Esophagus mucosa (tissue), 1 donor: ENCODE measurements at regions not wholly inside any gene's neighbourhood (a gene's known extent, or its start where the extent isn't known, plus 50 kb on each side); places are given as distances from the start of the nearest gene placed in this dataset.

Experiments used
- ATAC-seq: fragments of 200-7000 bp; cut with Tn5 transposase; one replicate; pipeline ENCODE4 v1.9.1; 2020
- donor health status: DM: yes; HTN: yes; CAD: no.

DNA sequence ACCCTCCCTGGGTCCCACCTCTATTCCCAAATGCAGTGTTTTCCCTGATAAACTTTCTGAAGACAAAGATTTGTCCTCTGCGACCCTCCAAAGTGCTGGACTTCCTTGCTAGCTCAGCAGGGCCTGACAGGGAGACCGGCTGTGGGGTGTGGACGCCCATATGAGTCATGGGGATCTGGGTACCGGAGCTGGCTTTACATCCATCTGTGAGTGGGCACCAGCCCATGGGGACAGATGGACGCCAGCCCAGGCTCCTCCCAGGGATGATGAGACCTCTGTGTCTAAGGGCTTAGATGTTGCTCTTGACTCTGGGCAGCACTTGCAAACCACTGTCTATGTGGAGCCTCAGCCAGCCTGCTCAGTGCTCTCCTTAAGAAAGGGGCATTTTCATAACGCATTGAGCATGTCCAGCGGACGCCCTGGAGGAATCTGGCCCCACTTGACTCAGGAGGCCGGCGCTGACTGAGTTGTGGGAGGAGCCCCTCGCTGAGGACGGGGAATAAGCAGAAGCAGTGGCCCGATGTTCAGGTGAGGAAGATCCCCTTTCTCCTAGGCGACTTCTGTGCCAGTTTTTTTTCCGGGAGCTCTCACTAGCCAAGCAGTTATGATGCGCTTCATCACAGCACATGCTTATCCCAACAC, 229.4 kb upstream of the MYT1L start:
- ATAC-seq = no peak

DNA sequence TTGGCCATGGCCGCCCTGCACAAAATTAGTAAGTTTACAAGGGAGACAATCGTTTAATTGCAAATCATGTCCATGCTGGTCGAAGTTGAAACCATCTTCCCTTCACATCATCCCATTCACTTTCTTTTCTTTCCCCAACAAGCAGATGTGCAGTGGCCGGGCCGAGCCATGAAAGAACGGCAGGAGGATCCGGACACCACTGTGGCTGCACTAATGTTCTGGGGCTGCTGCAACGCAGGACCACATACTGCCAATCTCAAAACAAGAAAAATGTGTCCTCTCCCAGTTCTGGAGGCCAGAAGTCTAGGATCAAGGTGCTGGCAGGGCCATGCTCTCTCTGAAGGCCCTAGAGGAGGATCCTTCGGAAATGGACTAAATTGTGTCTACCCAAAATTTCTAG, 227.4 kb upstream of the MYT1L start:
- no peak for ATAC-seq

DNA sequence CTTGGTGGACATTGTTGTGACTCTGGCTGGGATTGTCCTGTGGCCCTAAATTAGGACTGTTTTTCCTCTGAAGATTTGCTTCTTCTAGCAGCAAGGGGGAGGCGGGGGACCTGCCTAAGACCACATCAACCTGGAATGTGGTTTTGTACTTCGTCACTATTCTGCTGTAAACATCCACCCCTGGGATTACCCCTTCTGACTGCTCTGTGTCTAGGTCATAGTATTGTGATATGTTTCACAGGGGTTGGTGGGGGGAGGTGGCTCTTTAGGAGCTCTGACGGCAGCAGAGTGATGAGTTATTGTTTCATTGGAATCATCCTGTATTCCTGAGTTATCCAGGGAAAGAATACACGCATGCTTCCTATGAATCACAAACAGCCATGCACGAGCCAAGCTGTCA, 226.4 kb upstream of the MYT1L start:
- ATAC-seq = no peak

DNA sequence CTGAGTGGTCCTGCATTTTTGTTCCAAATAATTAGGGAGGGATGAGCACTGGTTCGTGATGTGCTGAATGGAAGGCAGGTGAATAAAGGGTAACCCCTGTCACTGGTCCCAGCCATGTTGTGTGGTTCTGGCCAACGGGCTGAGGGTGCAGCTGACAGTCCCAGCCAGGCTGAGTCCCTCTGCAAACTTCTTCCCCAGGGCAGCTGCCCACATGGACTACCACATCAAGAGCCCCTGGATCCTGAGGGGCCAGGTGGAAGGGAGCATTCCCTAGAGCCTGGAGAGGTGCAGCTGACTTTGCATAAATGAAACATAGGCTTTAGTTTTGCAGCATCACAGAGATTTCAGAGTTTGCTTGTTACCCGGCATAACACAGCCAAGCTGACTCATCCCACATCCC, 219.8 kb upstream of the MYT1L start:
- no peak for ATAC-seq

DNA sequence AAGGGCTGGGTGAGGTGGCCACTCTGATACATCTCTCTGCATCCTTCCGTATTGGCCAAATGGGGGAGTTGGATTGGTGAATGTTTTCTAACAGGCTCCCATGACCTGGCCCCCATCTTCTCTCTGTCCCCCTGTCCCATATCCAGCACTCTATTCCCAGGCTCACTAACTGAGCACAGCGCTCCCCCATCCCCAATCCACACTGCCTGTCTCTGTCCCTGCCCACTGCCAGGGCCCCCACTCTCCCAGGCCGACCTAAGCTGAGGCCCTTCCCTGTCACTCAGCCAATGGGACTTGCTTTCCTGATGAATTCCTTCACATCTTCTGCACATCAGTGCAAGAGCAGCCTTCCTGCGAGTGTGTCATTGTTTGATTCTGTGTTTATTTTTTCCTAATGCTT, 216.8 kb upstream of the MYT1L start:
- no peak for ATAC-seq

DNA sequence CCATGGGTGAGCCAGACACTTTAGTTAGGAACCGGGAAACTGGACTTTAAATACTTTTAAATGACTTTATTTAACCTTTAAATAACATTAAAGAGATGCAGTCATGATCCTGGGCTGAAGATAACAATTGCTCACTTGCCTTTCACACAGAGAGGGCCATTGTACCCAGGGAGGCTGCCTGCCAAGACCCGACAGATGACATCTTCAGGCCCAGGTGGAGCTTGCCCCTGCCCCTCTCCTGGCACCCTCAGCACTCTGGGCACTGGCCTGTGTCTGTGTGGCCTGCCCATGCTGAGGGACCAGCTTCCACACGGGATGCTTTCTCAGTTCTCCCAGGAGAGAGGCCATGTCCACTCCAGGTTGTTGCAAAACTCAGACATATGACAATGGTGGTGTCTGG, 216.4 kb upstream of the MYT1L start:
- ATAC-seq = no peak

DNA sequence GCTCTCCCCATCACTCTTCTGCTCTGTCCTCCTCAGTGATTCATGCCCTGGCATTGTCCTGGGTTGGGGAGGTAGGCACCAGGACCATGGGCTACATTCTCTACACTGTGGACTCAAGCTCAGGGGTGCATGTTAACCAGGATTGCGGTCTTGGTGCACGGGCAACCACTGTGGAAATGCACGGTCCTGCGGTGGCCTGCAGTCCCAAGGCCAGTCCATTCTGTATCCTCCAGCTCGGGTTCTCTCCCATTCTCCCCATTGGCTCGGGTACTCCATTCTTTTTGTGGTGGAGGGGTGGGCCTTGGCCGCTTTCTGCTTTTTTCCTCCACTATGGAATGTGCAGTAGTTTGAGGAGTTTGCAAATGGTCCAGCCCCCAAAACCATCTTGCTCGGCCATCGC, 215.0 kb upstream of the MYT1L start:
- no peak for ATAC-seq

DNA sequence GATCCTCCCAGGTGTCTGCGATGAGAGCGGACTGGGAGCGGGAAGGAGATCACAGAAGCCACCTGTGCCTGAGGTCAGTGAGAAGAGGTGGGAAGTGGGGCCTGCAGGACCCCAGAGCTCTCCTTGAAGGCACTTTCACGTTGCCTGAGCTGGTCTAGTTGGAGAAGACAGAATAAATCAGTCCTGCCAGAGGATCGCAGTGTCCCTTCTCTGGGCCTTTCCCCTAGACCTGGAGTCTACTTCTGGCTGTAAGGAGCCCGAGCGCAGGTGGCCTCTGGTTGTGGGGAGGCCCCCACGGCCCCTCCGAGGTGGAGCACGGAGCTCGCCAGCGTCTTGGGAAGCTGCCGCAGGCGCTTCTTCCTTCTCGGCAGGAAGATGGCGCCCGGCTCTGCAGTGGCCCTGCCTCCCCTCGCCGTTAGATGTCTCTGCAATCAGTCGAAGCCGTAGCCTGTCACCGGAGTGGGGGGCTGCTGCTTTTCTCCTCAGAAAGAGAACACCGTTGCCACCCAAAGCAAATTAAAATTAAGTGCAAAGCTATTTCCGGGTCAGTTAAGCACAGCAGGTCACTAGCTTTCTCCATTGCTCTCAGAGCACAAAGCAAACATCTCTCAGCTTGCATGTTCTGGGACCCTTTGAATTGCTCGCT, 212.0 kb upstream of the MYT1L start:
- ATAC-seq = no peak

DNA sequence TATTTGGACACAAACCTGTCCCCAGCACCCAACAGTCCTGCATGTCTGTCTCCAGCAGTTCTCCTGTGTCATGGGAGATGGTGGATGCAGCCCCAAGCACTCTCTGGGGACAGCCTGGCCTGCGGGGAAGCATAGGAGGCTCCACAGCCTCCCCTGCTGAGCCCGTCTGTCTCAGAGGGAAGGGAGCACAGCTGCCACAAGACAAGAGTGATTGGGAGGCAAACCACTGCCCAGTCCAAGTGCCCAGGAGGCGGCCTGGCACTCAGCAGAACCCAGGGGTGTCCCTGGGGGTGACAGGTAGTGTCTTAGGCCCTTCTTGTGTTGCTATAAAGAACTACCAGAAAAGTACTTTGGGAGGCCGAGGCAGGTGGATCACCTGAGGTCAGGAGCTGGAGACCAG, 211.2 kb upstream of the MYT1L start:
- ATAC-seq = no peak

DNA sequence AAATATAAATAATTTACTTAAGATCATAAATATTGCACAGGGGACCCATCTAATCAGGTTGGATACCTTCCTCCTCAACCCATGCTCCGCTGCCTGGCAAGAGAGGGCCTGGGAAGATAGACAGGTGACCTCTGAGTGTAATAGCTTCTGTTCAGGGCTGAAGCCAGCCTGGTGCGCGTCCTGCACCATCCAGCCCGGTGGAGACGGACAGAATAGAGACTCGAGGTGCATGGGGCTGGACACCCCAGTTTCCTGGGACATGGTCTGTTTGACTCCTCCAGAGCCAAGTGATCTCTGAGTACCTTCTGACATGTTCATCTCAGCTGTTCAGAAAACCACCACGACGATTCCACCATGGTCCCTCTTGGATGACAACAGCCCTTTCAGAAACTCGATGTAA, 209.3 kb upstream of the MYT1L start:
- ATAC-seq = no peak

DNA sequence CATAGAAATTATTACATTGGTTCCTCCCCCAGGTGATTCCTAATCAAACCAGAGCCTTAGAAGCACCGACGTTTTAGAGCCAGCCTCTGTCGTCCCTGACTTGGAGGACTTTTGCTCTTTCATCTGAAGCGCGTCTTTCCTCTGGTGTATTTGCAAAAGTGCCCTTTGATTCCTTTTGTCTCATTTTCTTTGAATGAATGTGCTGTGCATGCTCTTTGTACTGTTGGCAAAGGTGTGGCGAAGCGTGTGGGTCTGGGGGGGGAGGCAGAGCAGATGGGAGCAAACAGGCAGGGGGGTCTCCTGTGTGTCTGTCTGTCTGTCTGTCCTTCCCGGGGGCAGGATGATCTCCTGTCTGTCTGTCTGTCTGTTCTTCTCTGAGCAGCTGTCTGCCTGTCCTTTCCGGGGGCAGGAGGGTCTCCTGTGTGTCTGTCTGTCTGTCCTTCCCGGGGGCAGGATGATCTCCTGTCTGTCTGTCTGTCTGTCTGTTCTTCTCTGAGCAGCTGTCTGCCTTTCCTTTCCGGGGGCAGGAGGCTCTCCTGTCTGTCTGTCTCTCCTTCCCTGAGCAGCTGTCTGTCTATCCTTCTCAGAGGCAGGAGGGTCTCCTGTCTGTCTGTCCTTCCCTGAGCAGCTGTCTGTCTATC, 205.5 kb upstream of the MYT1L start:
- ATAC-seq = no peak

DNA sequence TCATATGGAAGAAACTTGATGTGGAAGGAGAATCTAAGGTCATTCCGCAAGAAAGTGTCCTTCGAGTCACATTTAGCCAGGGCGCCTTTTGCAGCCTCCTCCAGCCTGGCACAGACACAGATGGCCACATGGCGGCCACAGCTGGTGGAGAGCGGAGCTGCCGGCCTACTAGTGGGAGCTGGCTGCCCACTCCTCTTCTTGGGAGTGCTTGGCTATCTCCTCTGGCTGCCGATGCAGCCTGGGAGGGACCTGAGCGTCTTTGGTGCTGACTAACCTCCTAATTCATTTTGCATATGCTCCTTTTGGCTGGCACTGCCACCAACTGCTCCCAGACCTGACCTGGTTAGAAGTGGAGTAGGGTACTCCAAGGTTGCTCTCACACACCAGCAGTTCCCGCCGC, 199.3 kb upstream of the MYT1L start:
- ATAC-seq = no peak

DNA sequence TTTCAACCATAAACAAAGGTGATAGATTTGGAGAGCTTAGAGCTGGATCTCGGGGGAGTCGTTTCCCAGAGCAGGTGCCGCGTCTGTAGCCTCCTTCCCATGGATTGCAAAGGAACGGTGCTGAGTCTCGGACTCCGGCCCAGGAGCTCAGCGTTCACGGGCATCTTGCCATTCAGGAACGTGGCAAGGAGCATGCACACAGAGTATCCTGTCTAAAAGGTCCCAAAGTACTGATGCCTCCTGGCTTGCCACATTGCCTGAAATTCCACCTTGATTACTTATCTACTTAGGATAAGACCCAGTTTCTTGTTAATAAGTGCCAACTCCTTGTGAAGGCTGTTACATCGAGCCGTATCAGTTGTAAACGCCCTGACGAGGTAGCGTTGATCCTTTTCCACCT, 197.8 kb upstream of the MYT1L start:
- ATAC-seq = no peak

DNA sequence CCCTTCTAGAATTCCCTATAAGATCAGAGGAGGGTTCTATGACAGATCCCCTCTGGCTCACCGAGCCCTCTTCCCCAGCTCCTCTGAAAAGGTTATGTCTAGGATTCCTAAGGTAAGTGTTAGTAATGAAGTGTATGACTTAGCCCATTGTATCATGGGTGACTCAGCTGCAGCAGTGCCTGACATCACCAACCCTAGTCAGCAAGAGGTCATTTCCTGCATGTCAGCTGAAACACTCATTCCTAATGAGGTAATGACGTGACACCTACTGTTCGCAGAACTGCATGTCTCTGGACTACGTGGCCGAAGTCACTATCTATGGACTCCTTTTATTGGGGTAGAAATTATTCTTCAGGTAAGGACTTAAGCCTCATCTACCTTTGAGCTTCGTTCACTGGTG, 196.1 kb upstream of the MYT1L start:
- peak; percentile 57 for ATAC-seq

DNA sequence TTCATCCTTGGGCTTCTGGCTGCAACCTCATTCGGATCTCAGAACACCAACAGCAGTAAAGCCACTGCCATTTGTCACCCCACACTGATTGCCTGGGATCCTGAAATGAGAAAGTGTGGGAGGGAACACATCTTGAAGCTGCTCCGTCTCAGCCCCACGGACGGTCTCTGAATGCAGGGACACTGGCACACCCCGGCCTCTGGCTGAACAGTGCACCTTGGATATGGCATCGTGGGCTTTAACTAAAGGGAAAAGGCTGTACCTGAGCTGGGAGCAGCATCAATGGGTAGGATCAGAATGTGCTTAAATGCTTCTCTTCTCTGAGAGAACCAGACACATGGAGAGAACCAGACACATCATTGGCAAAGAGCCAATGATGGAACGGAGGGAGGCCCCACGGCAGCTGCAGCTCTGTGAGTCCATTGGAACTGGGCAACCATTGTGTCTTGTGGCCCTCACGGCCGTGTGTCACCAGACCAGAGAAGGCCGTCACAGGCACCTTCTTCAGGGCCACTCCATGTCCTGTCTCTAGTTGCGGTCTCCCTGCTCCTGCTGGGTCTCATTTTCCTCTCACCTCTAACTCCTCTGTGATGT, 193.4 kb upstream of the MYT1L start:
- ATAC-seq = no peak

DNA sequence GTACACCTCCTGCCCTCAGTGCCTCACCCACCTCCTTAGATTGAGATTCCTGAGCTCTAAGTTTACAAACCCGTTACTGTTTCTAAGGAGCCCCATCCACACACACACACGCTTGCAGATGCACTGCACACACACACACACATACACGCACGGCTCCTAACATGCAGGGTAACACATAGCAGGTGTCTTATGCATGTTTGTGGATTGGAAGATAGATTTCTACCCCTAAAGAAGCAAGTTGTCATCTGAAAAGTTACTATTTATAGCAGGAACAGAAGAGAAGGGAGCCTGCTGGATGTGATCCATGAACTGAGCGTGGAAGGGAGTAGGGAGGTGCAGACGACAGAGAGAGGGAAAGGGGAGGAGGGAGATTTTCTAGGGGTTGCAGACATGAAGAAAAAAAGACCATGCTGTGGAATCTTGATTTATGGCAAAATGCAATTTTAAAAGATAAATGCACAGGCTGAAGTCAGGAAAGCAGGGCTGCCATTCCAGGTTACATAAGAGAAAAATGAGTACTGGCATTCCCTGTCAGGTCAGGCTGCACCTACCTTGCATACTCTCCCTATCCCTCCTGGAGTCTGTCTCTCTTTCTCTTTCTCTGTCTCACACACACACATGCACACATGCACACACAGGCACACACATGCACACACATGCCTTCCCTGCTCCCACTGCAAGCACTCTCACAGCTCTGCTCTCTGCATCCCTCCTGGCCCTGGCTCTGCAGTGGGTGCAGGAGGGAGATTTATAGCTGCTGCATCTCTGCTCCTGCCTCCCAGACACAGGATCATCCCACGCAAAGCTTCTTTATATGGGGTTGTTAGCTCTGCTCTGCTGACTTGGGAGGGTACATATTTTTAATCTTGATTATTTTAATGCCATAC, 192.6 kb upstream of the MYT1L start:
- ATAC-seq = no peak

DNA sequence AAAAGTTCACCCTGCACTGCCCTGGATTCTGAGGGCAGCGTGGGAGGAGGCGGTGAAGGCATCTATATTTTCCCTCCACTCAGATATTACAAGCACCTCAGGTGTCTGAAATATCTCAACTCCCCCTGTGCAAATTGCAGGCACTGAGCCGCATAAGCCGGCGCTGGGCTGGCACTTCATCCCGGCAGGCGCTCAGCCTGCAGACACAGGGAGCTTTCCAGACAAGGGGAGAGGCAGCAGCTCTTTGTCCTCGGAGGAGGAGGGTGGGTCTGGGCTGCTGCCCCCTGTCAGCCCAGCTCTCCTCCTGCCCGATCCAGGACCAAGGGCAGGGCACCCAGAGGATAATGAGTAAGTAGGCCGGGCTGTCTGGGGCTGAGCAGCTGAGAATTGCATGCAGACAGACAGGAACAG, 189.3 kb upstream of the MYT1L start:
- ATAC-seq = no peak

DNA sequence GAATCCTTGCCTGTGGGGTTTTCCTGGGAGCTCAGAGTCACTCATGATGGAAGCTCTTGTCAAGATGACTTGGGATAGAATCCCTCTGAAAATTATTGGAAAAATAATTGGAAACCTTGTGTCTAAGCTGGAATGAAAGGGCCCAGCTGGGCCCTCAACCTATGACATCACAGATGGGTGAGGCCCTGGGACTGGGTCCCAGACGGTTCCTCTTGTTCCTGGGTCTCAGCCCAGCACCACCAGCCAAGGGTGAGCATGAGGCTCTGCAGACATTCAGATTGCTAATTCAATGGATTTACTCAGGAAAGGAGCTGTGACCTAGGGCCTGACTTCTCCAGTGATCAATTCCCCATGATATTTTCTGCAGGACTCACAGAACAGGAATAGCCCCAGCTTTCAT, 188.3 kb upstream of the MYT1L start:
- no peak for ATAC-seq

DNA sequence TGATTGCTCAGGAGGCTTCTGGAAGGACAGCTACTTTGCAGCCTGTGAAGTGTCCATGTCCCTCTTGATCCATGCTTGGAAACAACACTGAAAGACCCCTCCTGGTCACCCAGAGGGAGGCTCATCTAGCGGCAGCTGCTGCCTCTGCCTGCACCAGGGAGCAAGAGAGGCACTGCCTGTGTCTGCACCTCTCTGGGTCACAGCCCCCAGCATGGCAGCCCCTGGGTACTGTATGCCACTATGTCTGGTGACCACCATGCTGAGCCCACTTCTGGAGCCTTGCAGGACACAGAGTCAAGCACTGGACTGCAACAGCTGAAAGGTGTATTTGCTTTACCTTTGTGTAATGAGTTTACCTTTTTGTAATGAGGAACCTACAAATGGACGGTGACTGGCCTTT, 186.3 kb upstream of the MYT1L start:
- ATAC-seq = no peak

DNA sequence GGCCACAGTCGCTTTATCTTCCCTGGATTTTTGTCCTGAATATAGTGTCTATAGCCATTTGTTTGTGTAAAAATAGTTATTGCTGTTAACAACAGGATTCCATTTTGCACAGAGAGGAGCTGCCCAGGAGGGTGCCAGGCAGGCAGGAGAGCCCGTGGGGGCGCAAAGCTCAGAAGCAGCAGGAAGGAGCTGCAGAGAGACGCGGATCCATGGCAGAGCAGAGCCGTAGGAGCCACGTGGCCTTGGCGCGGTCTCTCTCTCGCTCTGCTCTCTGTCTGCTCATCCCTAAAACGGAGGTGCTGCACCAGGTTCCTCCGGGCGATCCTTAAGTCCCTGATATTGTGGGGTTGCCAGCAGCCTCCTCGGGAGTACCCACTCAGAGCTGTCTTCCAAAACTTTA, 185.3 kb upstream of the MYT1L start:
- ATAC-seq = no peak

DNA sequence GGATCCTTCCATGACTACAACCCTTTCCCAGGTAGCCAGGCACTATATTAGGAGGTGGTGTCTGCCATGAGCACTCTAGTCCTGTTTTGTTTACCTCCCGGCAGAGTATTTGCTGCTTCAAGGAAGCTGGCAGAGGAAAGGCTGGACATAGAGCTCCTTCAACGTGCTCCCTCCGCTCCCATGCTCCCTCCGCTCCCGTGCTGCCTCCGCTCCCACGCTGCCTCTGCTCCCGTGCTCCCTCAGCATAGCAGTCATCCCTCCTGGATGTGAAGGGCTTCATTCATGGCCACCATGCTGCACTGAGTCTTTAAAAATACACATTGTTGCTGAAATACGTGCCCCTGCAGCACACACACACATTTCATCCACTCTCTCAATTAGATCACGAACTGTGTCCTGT, 181.9 kb upstream of the MYT1L start:
- no peak for ATAC-seq

DNA sequence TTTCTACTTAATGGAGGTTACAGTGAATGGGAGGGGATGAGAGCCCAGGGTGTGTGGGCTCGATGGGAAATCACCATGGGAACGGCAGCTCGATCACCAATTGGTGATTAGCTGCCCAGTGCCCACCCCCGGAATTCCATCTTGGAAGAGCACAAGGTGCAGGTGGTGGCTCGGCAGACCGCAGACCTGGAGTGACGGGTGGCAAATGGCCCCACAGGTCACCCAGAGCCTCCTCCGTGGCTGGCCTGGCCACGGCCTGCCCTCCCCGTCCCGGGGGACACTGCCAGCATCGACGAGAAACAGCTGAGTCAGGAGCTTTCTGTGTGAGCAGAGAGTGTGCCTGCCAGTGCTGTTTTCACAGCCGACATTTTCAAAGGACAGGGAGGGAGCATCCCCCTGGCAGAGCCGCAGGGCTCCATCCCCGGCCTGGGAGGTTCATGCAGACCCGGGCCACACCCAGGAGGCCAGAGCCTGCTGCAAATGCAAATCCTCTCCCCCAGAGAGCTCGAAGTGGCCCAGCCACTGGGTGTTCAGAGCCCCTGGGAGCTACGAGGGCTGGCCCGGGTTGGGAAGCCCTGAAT, 176.4 kb upstream of the MYT1L start:
- no peak for ATAC-seq

DNA sequence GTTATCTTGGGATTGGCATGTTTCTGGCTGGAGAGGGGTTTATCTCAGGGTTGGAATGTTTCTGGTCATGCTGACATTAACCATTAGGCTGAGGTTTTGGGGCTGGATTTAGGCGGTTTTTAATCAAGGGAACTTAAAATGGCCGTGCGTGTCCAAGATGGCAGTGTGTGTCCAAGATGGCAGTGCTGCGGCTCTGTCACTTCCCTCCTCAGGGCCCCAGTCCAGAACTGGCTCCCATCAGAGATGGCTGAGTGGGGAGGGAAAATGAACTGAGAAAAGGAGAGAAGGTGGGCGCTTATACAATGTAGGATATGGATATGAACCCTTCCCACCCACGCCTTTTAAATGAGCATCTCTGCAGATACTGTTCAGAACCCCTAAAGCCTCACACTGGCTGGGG, 175.5 kb upstream of the MYT1L start:
- ATAC-seq = no peak
